CD4-positive, alpha-beta T cell (primary cell): ENCODE measurements at regions not wholly inside any gene's neighbourhood (a gene's known extent, or its start where the extent isn't known, plus 50 kb on each side); places are given as distances from the start of the nearest gene placed in this dataset.

Source experiments
- ATAC-seq: fragments of 200-7000 bp; cut with Tn5 transposase; one replicate; pipeline ENCODE4 v1.10.0; 2022; ENCODE audit warnings: mild to moderate bottlenecking; ENCODE audit not compliant: poor library complexity
- CTCF ChIA-PET: fragments of 350-600 bp; sonication (Branson Sonifier 250); formaldehyde crosslinking; loops from one replicate; lab custom pipeline; 2021; ENCODE audit warnings: antibody characterized with exemption, inconsistent platforms; lab: Charles Lee
- POLR2A ChIA-PET: fragments of 350-600 bp; sonication (Branson Sonifier 250); formaldehyde crosslinking; loops from one replicate; lab custom pipeline; 2021; ENCODE audit warnings: antibody characterized with exemption, inconsistent platforms; lab: Charles Lee
- DNase-seq, 14 experiments: peaks; one replicate each; pipeline ENCODE4 v3.0.0-alpha.2; 2013 to 2020; ENCODE audit warnings: mixed read lengths in 2 of 14
- H3K27ac ChIP-seq, 2 donors: one replicate each; pipeline versions ENCODE4 v1.5.1 to v1.7.0; 2013; ENCODE audit warnings: low read length in 2 of 2, low read depth in 1 of 2, mild to moderate bottlenecking in 1 of 2
- H3K27me3 ChIP-seq, 2 experiments: 1 replicate in 1 of 2; 2 replicates in 1 of 2; pipeline versions ENCODE4 v1.6.1 to v1.7.0; 2013; ENCODE audit warnings: low read length in 2 of 2, control low read depth in 1 of 2, mild to moderate bottlenecking in 1 of 2, moderate library complexity in 1 of 2; ENCODE audit not compliant: insufficient read depth in 2 of 2, control insufficient read depth in 1 of 2
- H3K36me3 ChIP-seq: one replicate; pipeline ENCODE4 v1.6.1; 2013; ENCODE audit warnings: low read length, control low read depth; ENCODE audit not compliant: insufficient read depth
- H3K4me1 ChIP-seq: one replicate; pipeline ENCODE4 v1.6.1; 2013; ENCODE audit warnings: low read length, control low read depth; ENCODE audit not compliant: insufficient read depth
- H3K4me3 ChIP-seq: one replicate; pipeline ENCODE4 v1.5.1; 2013; ENCODE audit warnings: mild to moderate bottlenecking, low read length, moderate library complexity
- H3K9me3 ChIP-seq, 2 experiments: 1 replicate in 1 of 2; 2 replicates in 1 of 2; pipeline versions ENCODE4 v1.6.1 to v1.7.0; 2013; ENCODE audit warnings: low read length in 2 of 2, mild to moderate bottlenecking in 2 of 2, control low read depth in 1 of 2, moderate library complexity in 1 of 2; ENCODE audit not compliant: control insufficient read depth in 1 of 2, insufficient read depth in 1 of 2
- H3K27ac Mint-ChIP-seq: one replicate; pipeline ENCODE4 v1.8.0; 2020; ENCODE audit warnings: mixed read lengths
- H3K27me3 Mint-ChIP-seq: one replicate; pipeline ENCODE4 v1.8.0; 2021; ENCODE audit warnings: mixed read lengths
- H3K36me3 Mint-ChIP-seq: one replicate; pipeline ENCODE4 v1.8.0; 2021; ENCODE audit warnings: low read depth, mixed read lengths
- H3K4me1 Mint-ChIP-seq: one replicate; pipeline ENCODE4 v1.8.0; 2021; ENCODE audit warnings: low read depth, mixed read lengths
- H3K4me3 Mint-ChIP-seq: one replicate; pipeline ENCODE4 v1.8.0; 2020; ENCODE audit warnings: mild to moderate bottlenecking, mixed read lengths
- H3K9me3 Mint-ChIP-seq: one replicate; pipeline ENCODE4 v1.8.0; 2020; ENCODE audit warnings: mixed read lengths
- intact Hi-C, 2 experiments: fragments of 100-400 bp; cut with DNase I in 1 of 2; cut with micrococcal nuclease in 1 of 2; formaldehyde crosslinking; loops; one replicate each; pipeline versions ENCODE4 v1.15.1 to v1.9.0; 2023 to 2025; cut with DNase I, micrococcal nuclease
- TF ChIP-seq, protein P1 (sequence below): fragments of 200-600 bp; IDR thresholded peaks from one replicate; pipeline ENCODE4 v1.8.0; 2022; ENCODE audit warnings: antibody characterized with exemption, mild to moderate bottlenecking

DNA sequence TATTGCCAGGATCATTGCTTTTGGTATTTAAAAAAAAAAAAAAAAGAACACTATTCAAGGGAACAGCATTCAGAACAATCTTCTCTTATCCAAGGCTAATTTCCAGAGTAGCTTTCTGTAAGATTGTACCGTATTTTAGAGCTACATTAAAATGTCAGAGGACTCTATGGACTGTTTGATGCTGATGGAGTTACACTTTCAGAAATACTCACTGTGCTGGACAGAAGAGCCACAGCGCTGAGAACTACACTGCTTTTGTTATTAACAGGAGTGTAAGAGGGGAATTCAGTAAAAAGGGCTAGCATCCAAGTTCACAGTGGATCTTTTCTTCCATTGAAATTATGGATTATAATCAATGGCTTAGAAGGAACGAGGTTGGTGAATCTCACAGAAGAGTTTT is 247.7 kb downstream of the AHR start:
- intact Hi-C loops, result no loop called here
- H3K36me3 ChIP-seq, result no peaks in the 10 kb centered on the region
- H3K9me3 ChIP-seq, result no peaks in the 10 kb centered on the region
- Mint-ChIP-seq H3K27ac (no peak overlapping the region), H3K36me3 (no peaks in the 10 kb centered on the region), H3K9me3 (no peaks in the 10 kb centered on the region), H3K4me1 (no peaks in the 10 kb centered on the region), H3K4me3 (no peak overlapping the region), H3K27me3 (no peaks in the 10 kb centered on the region)
- CTCF ChIA-PET, result no interaction called here
- no peaks in the 10 kb centered on the region for H3K27me3 ChIP-seq
- H3K4me3 ChIP-seq, result no peak overlapping the region
- H3K27ac ChIP-seq, result no peak overlapping the region
- DNase-seq, result no peak
- TF ChIP-seq, protein P1, sequence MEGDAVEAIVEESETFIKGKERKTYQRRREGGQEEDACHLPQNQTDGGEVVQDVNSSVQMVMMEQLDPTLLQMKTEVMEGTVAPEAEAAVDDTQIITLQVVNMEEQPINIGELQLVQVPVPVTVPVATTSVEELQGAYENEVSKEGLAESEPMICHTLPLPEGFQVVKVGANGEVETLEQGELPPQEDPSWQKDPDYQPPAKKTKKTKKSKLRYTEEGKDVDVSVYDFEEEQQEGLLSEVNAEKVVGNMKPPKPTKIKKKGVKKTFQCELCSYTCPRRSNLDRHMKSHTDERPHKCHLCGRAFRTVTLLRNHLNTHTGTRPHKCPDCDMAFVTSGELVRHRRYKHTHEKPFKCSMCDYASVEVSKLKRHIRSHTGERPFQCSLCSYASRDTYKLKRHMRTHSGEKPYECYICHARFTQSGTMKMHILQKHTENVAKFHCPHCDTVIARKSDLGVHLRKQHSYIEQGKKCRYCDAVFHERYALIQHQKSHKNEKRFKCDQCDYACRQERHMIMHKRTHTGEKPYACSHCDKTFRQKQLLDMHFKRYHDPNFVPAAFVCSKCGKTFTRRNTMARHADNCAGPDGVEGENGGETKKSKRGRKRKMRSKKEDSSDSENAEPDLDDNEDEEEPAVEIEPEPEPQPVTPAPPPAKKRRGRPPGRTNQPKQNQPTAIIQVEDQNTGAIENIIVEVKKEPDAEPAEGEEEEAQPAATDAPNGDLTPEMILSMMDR, result no peak
- H3K4me1 ChIP-seq, result no peaks in the 10 kb centered on the region
- POLR2A ChIA-PET, result no interaction called here
- ATAC-seq, result no peak

- no peak overlapping the region for H3K27ac Mint-ChIP-seq
- H3K4me1 ChIP-seq, result no peaks in the 10 kb centered on the region
Observed at GRCh38 chr7:17546592-17546991, 248.1 kb downstream of the AHR start.

DNA sequence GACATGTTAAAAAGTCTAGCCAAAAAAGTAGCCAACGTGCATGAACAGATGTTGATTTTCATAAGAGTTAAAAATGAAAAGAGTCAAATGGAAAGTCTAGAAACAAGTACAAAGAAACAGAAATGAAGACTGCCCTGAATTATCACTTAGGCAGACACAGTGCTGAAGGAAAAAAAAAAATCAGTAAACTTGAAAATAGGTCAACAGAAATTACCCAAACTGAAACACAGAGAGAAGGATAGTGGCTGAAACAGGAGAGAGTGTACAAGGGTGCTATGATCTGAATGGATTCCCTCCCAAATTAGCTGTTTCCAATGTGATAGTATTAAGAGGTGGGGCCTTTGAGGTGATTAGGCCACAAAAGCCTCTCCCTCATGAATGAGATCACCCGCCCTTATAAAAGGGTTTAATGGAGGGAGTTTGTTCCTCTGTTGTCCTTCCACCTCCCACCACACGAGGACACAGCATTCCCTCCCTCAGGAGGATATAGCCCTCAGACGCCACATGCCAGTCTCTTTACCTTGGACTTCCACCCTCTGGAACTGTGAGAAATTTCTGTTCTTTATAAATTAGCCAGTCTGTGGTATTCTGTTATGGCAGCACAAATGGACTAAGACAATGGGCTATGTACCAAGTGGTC is 249.7 kb downstream of the AHR start:
- TF ChIP-seq, protein P1, result no peak
- H3K9me3 ChIP-seq, result no peaks in the 10 kb centered on the region
- no peaks in the 10 kb centered on the region for H3K27me3 Mint-ChIP-seq
- H3K27me3 ChIP-seq, result no peaks in the 10 kb centered on the region
- DNase-seq (no peak), ATAC-seq (no peak)
- ChIA-PET CTCF (no interaction called here), POLR2A (no interaction called here)
- no peaks in the 10 kb centered on the region for H3K4me1 ChIP-seq
- no peaks in the 10 kb centered on the region for H3K36me3 ChIP-seq
- no peak overlapping the region for H3K4me3 Mint-ChIP-seq
- intact Hi-C loops, result no loop called here
- no peaks in the 10 kb centered on the region for H3K9me3 Mint-ChIP-seq
- no peak overlapping the region for H3K27ac Mint-ChIP-seq
- no peaks in the 10 kb centered on the region for H3K36me3 Mint-ChIP-seq
- H3K4me1 Mint-ChIP-seq, result no peaks in the 10 kb centered on the region
- no peak overlapping the region for H3K27ac ChIP-seq
- no peak overlapping the region for H3K4me3 ChIP-seq

More at GRCh38 chr7:17546592-17546991, 248.1 kb downstream of the AHR start:
- ATAC-seq (no peak), DNase-seq (peak in 1 of 14 experiments; percentile 31)
- Histone ChIP-seq H3K9me3 (no peaks in the 10 kb centered on the region), H3K36me3 (no peaks in the 10 kb centered on the region), H3K27ac (no peak overlapping the region), H3K27me3 (no peaks in the 10 kb centered on the region), H3K4me3 (no peak overlapping the region)
- ChIA-PET CTCF (no interaction called here), POLR2A (no interaction called here)
- Mint-ChIP-seq H3K4me1 (no peaks in the 10 kb centered on the region), H3K36me3 (no peaks in the 10 kb centered on the region), H3K27me3 (no peaks in the 10 kb centered on the region), H3K4me3 (no peak overlapping the region), H3K9me3 (no peaks in the 10 kb centered on the region)
- intact Hi-C loops, result no loop called here
- TF ChIP-seq, protein P1, result no peak
